Fibroblast of mammary gland (primary cell): ENCODE measurements at regions not wholly inside any gene's neighbourhood (a gene's known extent, or its start where the extent isn't known, plus 50 kb on each side); places are given as distances from the start of the nearest gene placed in this dataset.
"Not testable (repeated sequence)": the region's sequence is repeated elsewhere in the genome, so short reads cannot be mapped to it uniquely, and the experiment has no call there.

Experiments used
- DNase-seq: peaks from one replicate; pipeline ENCODE4 v3.0.0-alpha.2; 2010; ENCODE audit warnings: low read depth
- H3K4me3 ChIP-seq: 2 replicates; pipeline ENCODE4 v1.5.1; 2011; ENCODE audit warnings: low read depth, mild to moderate bottlenecking, low read length, moderate library complexity; ENCODE audit not compliant: control insufficient read depth

- H3K4me3 ChIP-seq, result not testable (repeated sequence)
- peak; percentile 20 for DNase-seq
Measured at GRCh38 chr2:87542599-87543174, 205.2 kb upstream of the PLGLB2 start.

GRCh38 chr2:87543797-87544196 is 204.1 kb upstream of the PLGLB2 start:
- DNase-seq, H3K4me3 ChIP-seq: not testable (repeated sequence)

DNA sequence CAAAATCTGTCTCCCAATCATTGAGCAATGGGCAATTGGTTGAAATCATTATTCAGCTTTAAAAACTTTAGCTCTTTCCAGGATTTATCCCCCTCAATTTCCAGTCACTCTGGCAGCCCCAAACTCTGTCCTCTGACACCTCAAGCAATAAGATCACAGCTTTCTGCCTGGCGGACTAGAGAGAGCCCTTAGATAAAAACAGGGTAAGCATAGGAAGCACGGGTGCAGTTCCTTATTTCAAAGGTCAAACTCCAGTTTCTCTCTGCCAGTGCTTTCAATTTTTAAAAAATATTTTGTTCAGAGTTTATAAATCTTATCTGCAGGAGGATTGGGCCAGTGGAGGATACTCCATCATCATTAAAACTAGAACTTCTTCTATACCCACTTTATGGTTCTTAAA is 200.8 kb upstream of the PLGLB2 start:
- not testable (repeated sequence) for H3K4me3 ChIP-seq, DNase-seq

- H3K4me3 ChIP-seq, DNase-seq: not testable (repeated sequence)
Measured at GRCh38 chr2:87547966-87548365, 199.9 kb upstream of the PLGLB2 start.

DNA sequence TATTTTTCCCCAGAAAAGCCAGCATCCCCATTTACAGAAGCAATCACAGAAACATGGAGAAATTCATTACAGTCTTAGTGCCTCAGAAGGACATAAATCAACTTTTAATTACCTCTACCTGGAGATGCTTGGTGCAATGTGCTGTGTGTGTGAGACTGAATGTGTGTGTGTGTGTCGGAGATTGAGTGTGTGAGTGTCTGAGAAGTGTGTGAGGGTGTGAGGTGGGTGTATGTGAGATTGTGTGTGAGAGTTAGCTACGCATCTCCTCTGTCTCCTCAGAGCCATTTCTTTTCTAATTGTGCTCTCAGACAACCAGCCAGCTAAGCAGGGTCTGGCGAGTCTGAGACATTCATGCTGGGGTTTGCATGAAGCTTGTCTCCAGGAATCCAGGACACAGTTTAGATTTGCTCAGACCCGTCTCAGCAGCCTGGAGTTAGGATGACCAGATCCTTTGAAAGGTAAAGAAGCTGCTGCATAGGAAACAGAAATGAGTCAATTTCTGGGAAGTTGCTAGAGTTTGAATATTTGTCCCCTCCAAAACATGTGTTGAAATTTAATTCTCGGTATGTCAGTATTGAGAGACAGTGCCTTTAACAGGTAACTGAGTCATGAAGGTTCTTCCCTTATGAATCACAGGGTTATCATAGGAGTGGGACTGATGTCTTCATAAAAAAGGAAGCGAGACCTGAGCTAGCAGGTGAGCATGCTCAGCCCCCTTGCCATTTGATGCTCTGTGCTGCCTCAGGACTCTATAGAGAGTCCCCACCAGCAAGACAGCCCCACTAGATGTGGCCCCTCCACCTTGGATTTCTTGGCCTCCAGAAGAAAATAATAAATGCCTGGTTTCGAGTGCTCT is 199.0 kb upstream of the PLGLB2 start:
- DNase-seq, H3K4me3 ChIP-seq: not testable (repeated sequence)

GRCh38 chr2:87549561-87550202 is 198.2 kb upstream of the PLGLB2 start:
- DNase-seq, H3K4me3 ChIP-seq: not testable (repeated sequence)

GRCh38 chr2:87554678-87555077 is 193.2 kb upstream of the PLGLB2 start:
- DNase-seq, H3K4me3 ChIP-seq: not testable (repeated sequence)

GRCh38 chr2:87555082-87555481 is 192.8 kb upstream of the PLGLB2 start:
- H3K4me3 ChIP-seq, result not testable (repeated sequence)
- DNase-seq, result peak; percentile 27

- DNase-seq, H3K4me3 ChIP-seq: not testable (repeated sequence)
Measured at GRCh38 chr2:87559001-87559400, 188.9 kb upstream of the PLGLB2 start.

DNA sequence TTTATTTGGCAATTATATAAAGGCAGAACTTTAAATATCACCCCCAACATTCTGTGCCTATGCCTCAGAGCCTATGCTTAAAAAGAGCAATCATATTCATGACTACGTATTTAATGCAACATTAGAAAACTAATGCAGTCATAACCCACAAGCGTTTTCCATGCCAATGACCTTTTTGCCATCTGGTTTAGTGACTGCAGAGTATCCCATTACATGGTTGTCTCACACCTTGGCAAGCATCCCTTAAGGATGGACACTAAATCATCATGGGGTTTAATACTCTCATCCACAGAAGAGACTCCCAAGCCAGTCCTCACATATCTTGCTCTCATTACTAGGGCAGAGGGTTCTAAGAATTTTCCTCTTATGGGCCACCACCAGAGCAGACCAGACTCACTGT is 188.2 kb upstream of the PLGLB2 start:
- DNase-seq, result peak; percentile 29
- not testable (repeated sequence) for H3K4me3 ChIP-seq

GRCh38 chr2:87565116-87565515 is 182.8 kb upstream of the PLGLB2 start:
- not testable (repeated sequence) for DNase-seq, H3K4me3 ChIP-seq

DNA sequence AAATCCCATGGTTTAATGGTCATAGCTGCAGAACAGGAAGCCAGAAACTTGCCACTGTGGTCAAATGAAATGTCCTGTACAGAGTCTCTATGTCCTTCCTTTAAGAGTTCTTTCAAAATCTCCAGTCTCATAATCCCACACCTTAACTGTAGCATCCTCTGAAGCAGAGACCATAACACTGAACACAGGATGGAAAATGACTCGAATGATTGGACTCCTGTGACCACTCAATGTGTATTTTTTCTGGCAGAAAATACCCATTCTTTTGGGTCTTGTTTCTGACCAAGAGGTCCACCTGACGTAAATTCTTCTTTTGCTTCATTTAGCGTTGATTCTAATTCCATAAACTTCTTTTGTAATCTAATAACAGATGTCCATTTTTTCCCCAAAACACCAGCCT is 181.4 kb upstream of the PLGLB2 start:
- H3K4me3 ChIP-seq, DNase-seq: not testable (repeated sequence)

GRCh38 chr2:87567093-87567492 is 180.8 kb upstream of the PLGLB2 start:
- not testable (repeated sequence) for DNase-seq, H3K4me3 ChIP-seq

- H3K4me3 ChIP-seq, DNase-seq: not testable (repeated sequence)
Measured at GRCh38 chr2:87567912-87568311, 180.0 kb upstream of the PLGLB2 start.

DNA sequence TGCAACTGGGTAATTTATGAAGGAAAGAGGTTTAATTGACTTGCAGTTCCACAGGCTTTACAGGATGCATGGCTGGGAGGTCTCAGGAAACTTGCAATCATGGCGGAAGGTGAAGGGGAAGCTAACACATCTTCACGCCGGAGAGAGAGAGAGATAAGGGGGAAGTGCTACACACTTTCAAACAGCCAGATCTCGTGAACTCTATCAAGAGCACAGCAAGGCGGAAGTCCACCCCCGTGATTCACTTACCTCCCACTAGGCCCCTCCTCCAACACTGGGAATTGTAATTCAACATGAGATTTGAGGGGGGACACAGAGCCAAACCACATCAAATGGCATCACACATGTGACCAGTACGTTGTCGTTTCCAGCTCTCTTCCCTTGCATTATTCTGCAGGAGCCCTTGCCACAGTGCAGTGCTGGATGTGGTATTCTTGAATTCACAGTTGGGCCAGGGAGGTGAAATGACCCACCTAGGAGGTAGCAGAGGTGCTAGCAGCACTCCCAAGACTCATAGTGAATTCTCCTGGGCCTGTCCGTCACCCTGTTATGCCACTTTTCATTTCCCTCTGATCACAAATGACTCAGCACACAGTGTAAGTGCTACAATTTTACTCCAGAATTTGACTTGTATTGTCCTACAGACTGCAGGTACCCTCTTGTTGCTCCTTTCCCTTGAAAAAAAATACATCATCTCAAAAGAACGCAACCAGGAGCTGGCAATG is 179.2 kb upstream of the PLGLB2 start:
- not testable (repeated sequence) for DNase-seq, H3K4me3 ChIP-seq

DNA sequence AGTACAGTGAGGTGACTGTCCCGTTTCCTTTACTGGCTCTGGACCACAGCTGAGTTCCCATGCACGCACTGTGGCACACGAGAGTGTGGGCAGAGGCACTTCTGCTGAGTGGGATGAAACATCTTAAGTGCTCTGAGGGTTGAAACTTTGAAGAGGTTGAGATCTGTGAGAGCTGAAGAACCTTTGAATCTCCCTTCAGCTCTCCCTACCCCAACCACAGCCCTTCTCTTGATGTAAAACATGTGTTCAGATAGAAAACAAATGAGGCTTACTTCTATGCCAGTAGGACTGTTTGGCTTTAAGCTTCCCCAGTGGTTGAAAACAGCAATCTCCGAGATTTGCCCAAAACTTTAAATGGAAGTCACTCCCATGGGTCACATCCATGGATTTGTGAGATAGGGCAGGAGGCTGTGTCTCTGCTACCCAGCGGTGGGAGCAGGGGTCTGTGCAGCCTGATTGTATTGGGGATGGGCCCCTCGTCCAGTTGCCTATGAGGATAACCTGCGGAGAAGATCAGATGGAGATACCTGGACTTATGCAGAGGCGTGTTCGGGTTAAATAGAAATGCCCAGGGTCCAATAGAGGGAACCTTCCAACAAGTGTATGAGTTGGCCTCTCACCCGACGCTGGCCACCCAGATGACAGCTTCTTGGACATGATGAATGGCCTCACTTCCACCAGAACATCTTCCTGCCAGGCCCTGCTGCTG is 178.0 kb upstream of the PLGLB2 start:
- H3K4me3 ChIP-seq, DNase-seq: not testable (repeated sequence)

- not testable (repeated sequence) for DNase-seq, H3K4me3 ChIP-seq
Measured at GRCh38 chr2:87571889-87572465, 175.9 kb upstream of the PLGLB2 start.

GRCh38 chr2:87572906-87573305 is 175.0 kb upstream of the PLGLB2 start:
- H3K4me3 ChIP-seq, DNase-seq: not testable (repeated sequence)
